ENCODE measurements at regions not wholly inside any gene's neighbourhood (a gene's known extent, or its start where the extent isn't known, plus 50 kb on each side); places are given as distances from the start of the nearest gene placed in this dataset.

- DNase-seq = no peak
Observed at GRCh38 chr11:70537576-70538571, 139.5 kb downstream of the CTTN start.

- DNase-seq = no peak
Observed at GRCh38 chr11:70538641-70539359, 140.5 kb downstream of the CTTN start.

DNA sequence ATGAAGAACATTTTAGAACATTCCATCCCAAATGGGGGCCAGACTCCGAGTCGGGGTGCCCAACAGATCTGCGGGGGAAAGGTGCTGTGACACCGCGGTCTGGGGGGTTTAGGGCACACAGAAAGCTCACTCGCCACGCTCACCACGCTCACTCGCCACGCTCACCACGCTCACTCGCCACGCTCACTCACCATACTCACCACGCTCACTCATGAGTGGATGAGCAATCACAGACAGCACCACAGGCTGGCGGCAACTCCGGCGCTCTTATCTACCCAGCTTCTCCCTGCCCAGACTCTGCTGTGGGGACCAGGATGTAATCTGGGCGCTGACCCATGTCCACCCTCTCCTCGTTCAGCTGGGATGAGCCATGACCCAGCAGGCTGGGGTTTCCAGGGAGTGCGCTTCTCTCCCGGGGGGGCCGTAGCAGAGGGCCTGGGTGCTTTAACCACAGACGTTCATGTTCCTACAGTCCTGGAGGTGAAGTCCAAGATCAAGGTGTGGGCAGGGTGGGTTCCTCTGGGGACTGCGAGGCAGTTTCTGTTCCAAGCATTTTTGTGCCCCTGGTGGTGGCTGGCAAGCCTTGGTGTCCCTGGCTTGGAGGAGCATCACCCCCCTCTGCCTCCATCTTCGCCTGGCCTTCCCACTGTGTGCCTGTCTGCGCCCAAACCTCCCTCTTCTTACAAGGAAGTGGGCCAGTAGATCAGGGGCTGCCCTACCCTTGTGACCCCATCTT, 141.2 kb downstream of the CTTN start:
- no peak for DNase-seq

DNA sequence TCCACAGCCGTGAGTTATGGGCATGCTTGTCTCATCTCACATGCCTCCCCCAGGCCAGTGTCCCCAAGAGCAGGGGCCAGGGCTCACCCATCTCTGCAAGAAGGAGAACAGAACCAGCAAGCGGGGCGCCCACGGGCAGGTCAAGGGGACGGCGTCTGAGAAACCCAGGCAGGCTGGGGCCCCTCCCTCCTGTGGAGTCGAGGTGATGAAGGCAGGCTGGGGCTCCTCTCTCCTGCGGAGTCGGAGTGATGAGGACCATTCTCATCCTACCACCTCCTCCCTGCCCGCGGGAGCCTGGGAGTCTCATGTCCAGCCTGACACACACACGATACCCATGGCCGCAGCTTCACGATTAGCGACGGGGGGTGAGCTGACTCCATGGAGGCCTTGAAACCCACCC, 141.9 kb downstream of the CTTN start:
- DNase-seq = no peak

DNA sequence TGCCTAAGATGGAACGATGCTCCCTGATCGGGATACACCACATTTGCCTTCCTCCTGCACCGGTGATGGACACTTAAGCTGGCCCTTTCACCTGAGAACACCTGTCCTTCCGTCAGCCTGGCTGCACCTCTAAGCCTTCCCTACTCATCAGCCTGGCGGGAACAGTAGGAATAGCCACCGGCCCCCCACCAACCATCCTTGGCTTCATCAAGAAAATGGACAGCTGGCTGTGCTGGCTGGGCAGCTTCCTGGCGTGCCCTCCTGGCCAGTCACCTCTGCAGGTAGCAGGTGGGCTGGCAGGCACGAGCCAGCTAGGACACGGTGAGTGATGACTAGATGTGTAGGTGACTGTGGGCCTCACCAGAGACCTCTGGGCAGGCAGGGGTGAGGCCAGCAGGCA, 142.8 kb downstream of the CTTN start:
- DNase-seq = no peak

DNA sequence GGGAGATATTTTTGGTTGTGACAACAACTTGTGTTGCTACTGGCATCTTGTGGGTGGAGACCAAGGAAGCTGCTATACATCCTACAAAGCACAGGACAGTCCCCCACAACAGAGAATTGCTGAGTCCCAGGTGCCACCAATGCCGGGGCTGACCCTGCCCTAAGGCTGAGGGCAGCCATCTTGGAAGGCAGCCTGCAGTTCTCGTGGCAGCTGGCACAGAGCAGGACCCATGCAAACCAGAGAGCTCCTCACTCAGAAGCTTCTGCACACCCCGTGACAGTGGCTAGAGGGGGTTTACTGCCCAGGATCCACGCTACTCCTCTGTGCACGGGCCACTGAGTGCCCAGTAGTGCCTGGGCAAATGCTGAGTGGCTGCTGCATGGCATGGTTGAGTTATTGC, 143.4 kb downstream of the CTTN start:
- no peak for DNase-seq

- DNase-seq = no peak
Observed at GRCh38 chr11:70542406-70542805, 144.1 kb downstream of the CTTN start.

DNA sequence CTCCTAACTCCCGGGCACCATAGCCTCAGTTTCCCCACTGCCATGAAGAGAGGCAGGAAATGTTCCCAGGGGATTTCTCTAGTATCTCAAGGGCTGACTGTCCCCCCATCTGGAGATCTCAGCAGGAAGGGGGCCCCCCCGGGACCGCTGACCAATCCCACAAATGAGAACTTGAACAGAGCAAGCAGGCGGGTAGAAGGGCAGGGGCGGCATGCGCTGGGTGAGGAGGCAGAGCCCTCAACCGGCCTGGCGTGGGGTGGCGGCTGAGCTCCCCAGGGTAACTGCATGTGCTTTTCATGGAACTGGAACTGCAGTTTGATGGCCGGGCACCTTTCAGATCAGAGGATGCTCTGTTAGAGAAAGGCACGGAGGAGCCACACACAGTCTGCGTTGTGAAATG, 144.5 kb downstream of the CTTN start:
- no peak for DNase-seq

- DNase-seq = no peak
Observed at GRCh38 chr11:70543611-70544010, 145.3 kb downstream of the CTTN start.

DNA sequence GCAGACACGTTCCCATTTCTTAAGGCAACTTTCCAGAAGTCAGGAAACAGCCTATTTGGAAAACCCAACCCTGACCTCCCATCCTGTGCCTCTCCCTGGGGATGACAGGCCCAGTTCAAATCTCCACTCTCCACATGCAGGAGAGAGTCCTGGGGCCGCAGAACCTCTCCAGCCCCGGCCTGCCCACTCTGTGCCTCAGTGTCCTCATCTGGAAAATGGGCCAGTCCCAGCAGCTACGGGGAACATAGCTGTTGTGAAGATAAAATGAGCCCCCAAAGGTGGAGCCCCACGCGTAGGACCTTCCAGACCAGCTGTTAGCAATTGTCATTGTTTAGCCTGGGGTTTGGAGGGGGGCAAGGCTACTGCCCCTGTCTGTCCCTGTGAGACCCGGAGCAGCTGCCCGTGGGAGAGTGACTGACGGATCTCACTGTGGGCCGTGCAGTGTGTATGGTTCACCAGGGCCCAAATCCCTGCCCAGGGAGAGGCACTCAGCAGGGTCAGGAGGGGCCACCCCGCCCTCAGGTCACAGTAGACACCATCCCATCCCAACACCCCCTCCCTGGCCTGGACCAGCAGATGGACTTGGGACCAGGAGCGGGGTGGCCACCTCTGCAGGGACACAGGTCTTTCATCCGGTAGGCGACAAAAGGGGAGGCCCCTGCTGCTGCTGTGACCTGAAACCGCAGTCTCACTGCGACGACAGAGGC, 145.9 kb downstream of the CTTN start:
- no peak for DNase-seq

- no peak for DNase-seq
Observed at GRCh38 chr11:70544774-70545609, 146.7 kb downstream of the CTTN start.

GRCh38 chr11:70545610-70545912, 147.2 kb downstream of the CTTN start:
- peak; percentile 86 for DNase-seq

- DNase-seq = no peak
Observed at GRCh38 chr11:70546191-70546940, 148.0 kb downstream of the CTTN start.

- no peak for DNase-seq
Observed at GRCh38 chr11:70547386-70547785, 149.1 kb downstream of the CTTN start.

GRCh38 chr11:70547821-70548670, 149.7 kb downstream of the CTTN start:
- DNase-seq = peak; percentile 31

DNA sequence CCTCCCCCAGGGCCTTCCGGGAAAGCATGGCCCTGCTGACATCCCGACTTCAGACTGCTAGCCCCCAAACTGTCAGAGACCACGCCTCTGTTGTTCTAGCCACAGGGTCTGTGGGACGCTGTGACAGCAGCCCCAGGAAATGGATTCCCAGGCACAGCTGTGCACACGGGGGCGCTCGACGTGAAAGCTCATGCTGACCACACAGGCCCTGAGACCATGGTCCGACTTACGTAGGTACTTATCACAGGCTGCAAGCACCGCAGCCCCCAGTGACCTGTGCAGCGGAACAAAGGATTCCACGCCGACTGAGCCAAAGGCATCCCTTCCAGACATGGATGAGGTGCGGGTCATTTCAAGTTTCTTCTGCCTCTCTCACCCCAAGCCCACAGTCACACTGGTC, 150.6 kb downstream of the CTTN start:
- DNase-seq = no peak

- no peak for DNase-seq
Observed at GRCh38 chr11:70549386-70549785, 151.1 kb downstream of the CTTN start.

GRCh38 chr11:70549796-70550195, 151.5 kb downstream of the CTTN start:
- DNase-seq = no peak

GRCh38 chr11:70550456-70551195, 152.3 kb downstream of the CTTN start:
- DNase-seq = no peak
